Neural cell (in vitro differentiated cells): ENCODE measurements at regions not wholly inside any gene's neighbourhood (a gene's known extent, or its start where the extent isn't known, plus 50 kb on each side); places are given as distances from the start of the nearest gene placed in this dataset.

Experiments used
- H2AFZ ChIP-seq: fragments of 200-600, 300-800 bp; sonication (generic), shearing (Covaris generic); 2 replicates; pipeline ENCODE4 v1.6.0; 2014; ENCODE audit warnings: low read depth, mild to moderate bottlenecking, antibody characterized with exemption, low read length, moderate library complexity
- H3F3A ChIP-seq: fragments of 200-600 bp; shearing (Covaris generic); 2 replicates; pipeline ENCODE4 v1.6.1; 2016; ENCODE audit warnings: mild to moderate bottlenecking, moderate library complexity, mixed read lengths, antibody characterized with exemption, low read length; ENCODE audit not compliant: insufficient read depth, poor library complexity, severe bottlenecking
- H3K27ac ChIP-seq: fragments of 200-600, 300-800 bp; sonication (generic), shearing (Covaris generic); 2 replicates; pipeline ENCODE4 v1.5.1; 2014; ENCODE audit warnings: mild to moderate bottlenecking, low read length, moderate library complexity
- H3K27me3 ChIP-seq: fragments of 300-800, 200-600 bp; sonication (generic), shearing (Covaris generic); 2 replicates; pipeline ENCODE4 v1.6.0; 2014; ENCODE audit warnings: mild to moderate bottlenecking, low read depth, low read length, moderate library complexity; ENCODE audit not compliant: insufficient read depth
- H3K36me3 ChIP-seq: fragments of 300-800, 200-600 bp; sonication (generic), shearing (Covaris generic); 2 replicates; pipeline ENCODE4 v1.5.1; 2014; ENCODE audit warnings: mild to moderate bottlenecking, antibody characterized with exemption, low read length, moderate library complexity; ENCODE audit not compliant: insufficient read depth
- H3K4me2 ChIP-seq: fragments of 300-800, 200-600 bp; sonication (generic), shearing (Covaris generic); 2 replicates; pipeline ENCODE4 v1.6.0; 2014; ENCODE audit warnings: mild to moderate bottlenecking, low read length
- H3K4me3 ChIP-seq: fragments of 300-800, 200-600 bp; sonication (generic), shearing (Covaris generic); 2 replicates; pipeline ENCODE4 v1.5.1; 2014; ENCODE audit warnings: mild to moderate bottlenecking, low read length, moderate library complexity
- H3K79me2 ChIP-seq: fragments of 200-600 bp; shearing (Covaris generic); replicated peaks from 2 replicates; pipeline ENCODE4 v1.6.0; 2014; ENCODE audit warnings: mild to moderate bottlenecking, low read length, moderate library complexity; ENCODE audit not compliant: insufficient read depth
- H3K9ac ChIP-seq: fragments of 300-800, 200-600 bp; sonication (generic), shearing (Covaris generic); 2 replicates; pipeline ENCODE4 v1.6.1; 2016; ENCODE audit warnings: mild to moderate bottlenecking, low read length, mixed read lengths
- H3K9me2 ChIP-seq: fragments of 200-600 bp; shearing (Covaris generic); 2 replicates; pipeline ENCODE4 v1.6.1; 2016; ENCODE audit warnings: mild to moderate bottlenecking, low read length, mixed read lengths; ENCODE audit not compliant: insufficient read depth
- H3K9me3 ChIP-seq: fragments of 200-600, 300-800 bp; sonication (generic), shearing (Covaris generic); 2 replicates; pipeline ENCODE4 v1.6.1; 2016; ENCODE audit warnings: mild to moderate bottlenecking, mixed run types, low read length, moderate library complexity, mixed read lengths
- H4K20me1 ChIP-seq: fragments of 200-600 bp; shearing (Covaris generic); 2 replicates; pipeline ENCODE4 v1.6.1; 2016; ENCODE audit warnings: mild to moderate bottlenecking, mixed run types; ENCODE audit not compliant: insufficient read depth
- EP300 ChIP-seq: fragments of 450-650 bp; conservative IDR thresholded peaks from 2 replicates; pipeline ENCODE4 v1.6.1; 2014; ENCODE audit warnings: antibody characterized with exemption, mild to moderate bottlenecking, moderate library complexity; ENCODE audit not compliant: poor library complexity, severe bottlenecking
- EZH2 ChIP-seq: fragments of 200-600, 300-800 bp; shearing (Covaris generic), sonication (generic); IDR thresholded peaks from 2 replicates; pipeline ENCODE4 v1.6.1; 2014; ENCODE audit warnings: antibody characterized with exemption, low read length, borderline replicate concordance, mild to moderate bottlenecking; ENCODE audit not compliant: insufficient read depth, poor library complexity, severe bottlenecking
- MXI1 ChIP-seq: fragments of 450-650 bp; conservative IDR thresholded peaks from 2 replicates; pipeline ENCODE4 v1.6.1; 2014; ENCODE audit warnings: antibody characterized with exemption, mild to moderate bottlenecking; ENCODE audit not compliant: poor library complexity, severe bottlenecking
- POLR2AphosphoS5 ChIP-seq: IDR thresholded peaks from 2 replicates; pipeline ENCODE4 v1.6.1; 2012
- RAD21 ChIP-seq: fragments of 450-650 bp; conservative IDR thresholded peaks from 2 replicates; pipeline ENCODE4 v1.6.1; 2014; ENCODE audit warnings: antibody characterized with exemption, mild to moderate bottlenecking, moderate library complexity
- SMC3 ChIP-seq: fragments of 450-650 bp; conservative IDR thresholded peaks from 2 replicates; pipeline ENCODE4 v1.6.1; 2014; ENCODE audit warnings: antibody characterized with exemption, mild to moderate bottlenecking, moderate library complexity; ENCODE audit not compliant: poor library complexity
- TAF1 ChIP-seq: IDR thresholded peaks from 2 replicates; pipeline ENCODE4 v1.6.1; 2012; ENCODE audit warnings: low read depth
- TF ChIP-seq, protein P1 (sequence below): fragments of 450-650 bp; IDR thresholded peaks from 2 replicates; pipeline ENCODE4 v1.5.1; 2014; ENCODE audit warnings: antibody characterized with exemption, mild to moderate bottlenecking, moderate library complexity; ENCODE audit not compliant: poor library complexity, severe bottlenecking
- TF ChIP-seq, protein P2 (sequence below): IDR thresholded peaks from 2 replicates; pipeline ENCODE4 v1.6.1; 2012; ENCODE audit warnings: borderline replicate concordance

DNA sequence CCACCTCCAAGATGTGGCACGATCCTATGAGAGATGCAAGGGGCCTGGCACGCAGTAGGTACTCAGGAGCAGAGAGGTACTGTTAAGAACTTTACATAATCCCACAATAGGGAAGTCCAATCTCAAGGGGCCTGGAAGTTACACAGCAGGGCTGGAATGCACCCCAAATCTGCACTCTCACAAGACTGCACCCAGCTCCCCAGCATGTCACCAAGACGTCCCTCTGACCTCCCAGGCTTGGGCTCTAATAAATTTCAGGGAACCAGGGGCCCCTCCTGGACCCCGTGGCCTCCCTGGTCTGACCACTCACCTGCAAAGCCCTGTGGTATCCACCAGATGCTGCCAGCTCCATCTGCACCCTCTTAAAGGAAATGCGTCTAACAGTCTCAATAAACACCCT is 94.9 kb downstream of the OAT start:
- Histone ChIP-seq H3K9me2 (no peaks in the 10 kb centered on the region), H3K9me3 (no peaks in the 10 kb centered on the region), H3K4me3 (no peak overlapping the region), H3K9ac (no peak overlapping the region), H3K27ac (no peak overlapping the region), H3K79me2 (no peaks in the 10 kb centered on the region), H3F3A (no peaks in the 10 kb centered on the region), H4K20me1 (no peaks in the 10 kb centered on the region), H3K36me3 (no peaks in the 10 kb centered on the region), H3K4me2 (no peak overlapping the region), H2AFZ (no peak overlapping the region), H3K27me3 (no peaks in the 10 kb centered on the region)
- no peak for TF ChIP-seq RAD21
- TF ChIP-seq, protein P1, sequence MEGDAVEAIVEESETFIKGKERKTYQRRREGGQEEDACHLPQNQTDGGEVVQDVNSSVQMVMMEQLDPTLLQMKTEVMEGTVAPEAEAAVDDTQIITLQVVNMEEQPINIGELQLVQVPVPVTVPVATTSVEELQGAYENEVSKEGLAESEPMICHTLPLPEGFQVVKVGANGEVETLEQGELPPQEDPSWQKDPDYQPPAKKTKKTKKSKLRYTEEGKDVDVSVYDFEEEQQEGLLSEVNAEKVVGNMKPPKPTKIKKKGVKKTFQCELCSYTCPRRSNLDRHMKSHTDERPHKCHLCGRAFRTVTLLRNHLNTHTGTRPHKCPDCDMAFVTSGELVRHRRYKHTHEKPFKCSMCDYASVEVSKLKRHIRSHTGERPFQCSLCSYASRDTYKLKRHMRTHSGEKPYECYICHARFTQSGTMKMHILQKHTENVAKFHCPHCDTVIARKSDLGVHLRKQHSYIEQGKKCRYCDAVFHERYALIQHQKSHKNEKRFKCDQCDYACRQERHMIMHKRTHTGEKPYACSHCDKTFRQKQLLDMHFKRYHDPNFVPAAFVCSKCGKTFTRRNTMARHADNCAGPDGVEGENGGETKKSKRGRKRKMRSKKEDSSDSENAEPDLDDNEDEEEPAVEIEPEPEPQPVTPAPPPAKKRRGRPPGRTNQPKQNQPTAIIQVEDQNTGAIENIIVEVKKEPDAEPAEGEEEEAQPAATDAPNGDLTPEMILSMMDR: no peak
- no peak for TF ChIP-seq POLR2AphosphoS5
- TF ChIP-seq TAF1: no peak
- TF ChIP-seq EP300: no peak
- TF ChIP-seq, protein P2, sequence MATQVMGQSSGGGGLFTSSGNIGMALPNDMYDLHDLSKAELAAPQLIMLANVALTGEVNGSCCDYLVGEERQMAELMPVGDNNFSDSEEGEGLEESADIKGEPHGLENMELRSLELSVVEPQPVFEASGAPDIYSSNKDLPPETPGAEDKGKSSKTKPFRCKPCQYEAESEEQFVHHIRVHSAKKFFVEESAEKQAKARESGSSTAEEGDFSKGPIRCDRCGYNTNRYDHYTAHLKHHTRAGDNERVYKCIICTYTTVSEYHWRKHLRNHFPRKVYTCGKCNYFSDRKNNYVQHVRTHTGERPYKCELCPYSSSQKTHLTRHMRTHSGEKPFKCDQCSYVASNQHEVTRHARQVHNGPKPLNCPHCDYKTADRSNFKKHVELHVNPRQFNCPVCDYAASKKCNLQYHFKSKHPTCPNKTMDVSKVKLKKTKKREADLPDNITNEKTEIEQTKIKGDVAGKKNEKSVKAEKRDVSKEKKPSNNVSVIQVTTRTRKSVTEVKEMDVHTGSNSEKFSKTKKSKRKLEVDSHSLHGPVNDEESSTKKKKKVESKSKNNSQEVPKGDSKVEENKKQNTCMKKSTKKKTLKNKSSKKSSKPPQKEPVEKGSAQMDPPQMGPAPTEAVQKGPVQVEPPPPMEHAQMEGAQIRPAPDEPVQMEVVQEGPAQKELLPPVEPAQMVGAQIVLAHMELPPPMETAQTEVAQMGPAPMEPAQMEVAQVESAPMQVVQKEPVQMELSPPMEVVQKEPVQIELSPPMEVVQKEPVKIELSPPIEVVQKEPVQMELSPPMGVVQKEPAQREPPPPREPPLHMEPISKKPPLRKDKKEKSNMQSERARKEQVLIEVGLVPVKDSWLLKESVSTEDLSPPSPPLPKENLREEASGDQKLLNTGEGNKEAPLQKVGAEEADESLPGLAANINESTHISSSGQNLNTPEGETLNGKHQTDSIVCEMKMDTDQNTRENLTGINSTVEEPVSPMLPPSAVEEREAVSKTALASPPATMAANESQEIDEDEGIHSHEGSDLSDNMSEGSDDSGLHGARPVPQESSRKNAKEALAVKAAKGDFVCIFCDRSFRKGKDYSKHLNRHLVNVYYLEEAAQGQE: no peak
- TF ChIP-seq MXI1: no peak
- no peak for TF ChIP-seq EZH2
- TF ChIP-seq SMC3: no peak

DNA sequence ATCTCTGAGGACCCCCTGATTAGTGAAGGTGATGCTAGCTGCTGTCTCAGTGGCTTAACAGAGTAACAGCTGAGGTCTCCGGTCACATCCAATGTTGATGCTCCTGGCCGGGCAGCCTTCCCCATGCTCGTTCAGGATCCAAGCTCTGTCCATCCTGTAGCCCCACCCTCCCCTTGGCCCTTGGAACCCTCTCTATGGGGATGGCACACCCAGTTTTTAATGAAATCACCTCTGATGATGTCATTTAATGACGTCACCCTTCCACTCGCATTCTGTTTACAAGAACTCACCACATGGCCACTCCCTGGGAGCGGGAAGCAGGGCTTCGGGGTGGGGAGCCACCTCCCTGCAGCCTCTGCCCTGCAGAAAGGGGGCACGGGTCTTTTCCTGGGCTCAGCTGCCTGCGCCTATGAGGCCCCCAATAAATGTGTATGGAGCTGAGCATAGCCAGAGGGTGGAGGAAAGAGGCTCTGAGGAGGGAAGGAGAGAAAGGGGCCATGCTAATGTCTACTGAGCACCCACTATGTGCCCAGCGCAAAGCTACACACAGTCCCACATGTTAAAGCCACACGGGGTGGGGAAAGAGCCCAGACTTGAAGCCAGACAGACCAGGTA is 95.5 kb downstream of the OAT start:
- Histone ChIP-seq H2AFZ (no peak overlapping the region), H3K27me3 (no peaks in the 10 kb centered on the region), H3K36me3 (no peaks in the 10 kb centered on the region), H4K20me1 (no peaks in the 10 kb centered on the region), H3K4me2 (no peak overlapping the region), H3K4me3 (no peak overlapping the region), H3F3A (no peaks in the 10 kb centered on the region), H3K27ac (no peak overlapping the region), H3K9me2 (no peaks in the 10 kb centered on the region), H3K9me3 (no peaks in the 10 kb centered on the region), H3K79me2 (no peaks in the 10 kb centered on the region), H3K9ac (no peak overlapping the region)
- TF ChIP-seq EP300 (no peak), SMC3 (no peak), MXI1 (no peak), TAF1 (no peak), POLR2AphosphoS5 (no peak), RAD21 (no peak)
- TF ChIP-seq, protein P1: no peak
- TF ChIP-seq, protein P2: no peak
